Left lung (tissue), 4 donors: ENCODE measurements at regions not wholly inside any gene's neighbourhood (a gene's known extent, or its start where the extent isn't known, plus 50 kb on each side); places are given as distances from the start of the nearest gene placed in this dataset.

Source experiments
- ATAC-seq: fragments of 200-7000 bp; cut with Tn5 transposase; one replicate; pipeline ENCODE4 v1.9.1; 2020; ENCODE audit warnings: moderate library complexity
- DNase-seq, 4 donors: peaks; one replicate each; pipeline ENCODE4 v3.0.0-alpha.2; 2013 to 2020
- H3K27ac ChIP-seq, 2 donors: fragments of 200-600 bp; sonication (generic) in 1 of 2; one replicate each; pipeline versions ENCODE4 v1.5.0 to v1.8.0; 2020 to 2021
- H3K27me3 ChIP-seq, 2 donors: fragments of 200-600 bp; sonication (generic) in 1 of 2; one replicate each; pipeline versions ENCODE4 v1.5.0 to v1.8.0; 2020 to 2021
- H3K36me3 ChIP-seq, 2 donors: fragments of 200-600 bp; sonication (generic) in 1 of 2; one replicate each; pipeline versions ENCODE4 v1.5.0 to v1.8.0; 2020 to 2021
- H3K4me1 ChIP-seq, 2 donors: fragments of 200-600 bp; one replicate each; pipeline ENCODE4 v1.8.0; 2021
- H3K4me3 ChIP-seq, 2 donors: fragments of 200-600 bp; sonication (generic) in 1 of 2; one replicate each; pipeline versions ENCODE4 v1.5.0 to v1.8.0; 2020 to 2021; ENCODE audit warnings: mild to moderate bottlenecking in 1 of 2
- H3K9me3 ChIP-seq, 2 donors: fragments of 200-600 bp; sonication (generic) in 1 of 2; one replicate each; pipeline versions ENCODE4 v1.5.0 to v1.8.0; 2020 to 2021
- intact Hi-C, 2 donors: fragments of 100-400 bp; cut with DNase I; formaldehyde crosslinking; loops; one replicate each; pipeline versions ENCODE4 v1.11.2 to v1.14.2; 2022
- TF ChIP-seq, protein P1 (sequence below), 2 donors: fragments of 200-600 bp; sonication (generic) in 1 of 2; IDR thresholded peaks; one replicate each; pipeline versions ENCODE4 v1.5.0 to v1.8.0; 2021; ENCODE audit warnings: antibody characterized with exemption in 2 of 2
- donor health status: DM: no; HTN: yes; CAD: no.
- donor health status: DM: no; HTN: no; CAD: no.

DNA sequence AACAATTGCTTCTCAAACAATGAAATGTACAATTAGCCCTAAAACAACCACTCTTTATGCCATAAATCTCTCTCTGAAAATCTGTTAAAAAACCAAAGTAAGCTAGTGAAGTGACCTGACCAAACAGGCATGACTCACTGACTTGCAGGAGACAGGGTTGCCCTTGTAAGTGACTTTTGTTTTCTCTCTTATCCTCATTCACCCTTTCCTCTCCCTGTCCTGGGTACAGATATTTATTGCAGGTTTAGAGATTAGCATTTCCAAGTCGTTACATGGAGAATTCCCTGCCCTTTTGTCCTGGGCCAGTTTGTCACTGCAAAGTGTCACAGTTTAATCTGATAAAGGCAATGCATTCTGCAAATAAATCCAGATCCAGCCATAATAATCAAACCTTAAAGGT, 484.2 kb downstream of the IRX1 start:
- Histone ChIP-seq H3K27me3 (no peaks in the 10 kb centered on the region), H3K4me1 (no peaks in the 10 kb centered on the region), H3K36me3 (no peaks in the 10 kb centered on the region), H3K4me3 (no peak overlapping the region), H3K27ac (no peak overlapping the region), H3K9me3 (peaks cover 0 to 2% of the 10 kb centered on the region in 2 donors)
- no peak for DNase-seq
- intact Hi-C loops: no loop called here
- TF ChIP-seq, protein P1, sequence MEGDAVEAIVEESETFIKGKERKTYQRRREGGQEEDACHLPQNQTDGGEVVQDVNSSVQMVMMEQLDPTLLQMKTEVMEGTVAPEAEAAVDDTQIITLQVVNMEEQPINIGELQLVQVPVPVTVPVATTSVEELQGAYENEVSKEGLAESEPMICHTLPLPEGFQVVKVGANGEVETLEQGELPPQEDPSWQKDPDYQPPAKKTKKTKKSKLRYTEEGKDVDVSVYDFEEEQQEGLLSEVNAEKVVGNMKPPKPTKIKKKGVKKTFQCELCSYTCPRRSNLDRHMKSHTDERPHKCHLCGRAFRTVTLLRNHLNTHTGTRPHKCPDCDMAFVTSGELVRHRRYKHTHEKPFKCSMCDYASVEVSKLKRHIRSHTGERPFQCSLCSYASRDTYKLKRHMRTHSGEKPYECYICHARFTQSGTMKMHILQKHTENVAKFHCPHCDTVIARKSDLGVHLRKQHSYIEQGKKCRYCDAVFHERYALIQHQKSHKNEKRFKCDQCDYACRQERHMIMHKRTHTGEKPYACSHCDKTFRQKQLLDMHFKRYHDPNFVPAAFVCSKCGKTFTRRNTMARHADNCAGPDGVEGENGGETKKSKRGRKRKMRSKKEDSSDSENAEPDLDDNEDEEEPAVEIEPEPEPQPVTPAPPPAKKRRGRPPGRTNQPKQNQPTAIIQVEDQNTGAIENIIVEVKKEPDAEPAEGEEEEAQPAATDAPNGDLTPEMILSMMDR (IDR thresholded peaks at IDR 0.05): no peak
- ATAC-seq: no peak

DNA sequence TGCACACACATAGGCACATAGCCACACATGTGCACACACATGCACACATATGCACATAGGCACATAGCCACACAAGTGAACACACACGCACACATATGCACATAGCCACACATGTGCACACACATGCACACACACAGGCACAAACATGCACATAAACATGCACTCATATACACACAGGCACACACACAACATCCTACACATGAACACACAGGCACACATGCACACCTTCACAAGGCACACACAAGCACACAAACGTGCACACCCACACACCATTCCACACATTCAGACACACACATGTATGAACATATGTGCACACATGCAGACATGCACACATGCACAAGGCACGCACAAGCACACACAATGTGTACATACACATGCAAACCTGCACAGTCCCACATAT, 484.7 kb downstream of the IRX1 start:
- no peaks in the 10 kb centered on the region for H3K36me3 ChIP-seq
- DNase-seq (no peak), ATAC-seq (no peak)
- TF ChIP-seq, protein P1 (IDR thresholded peaks at IDR 0.05): no peak
- no peaks in the 10 kb centered on the region for H3K4me1 ChIP-seq
- H3K27me3 ChIP-seq: no peaks in the 10 kb centered on the region
- H3K4me3 ChIP-seq: no peak overlapping the region
- intact Hi-C loops: no loop called here
- no peak overlapping the region for H3K27ac ChIP-seq
- peaks cover 0 to 2% of the 10 kb centered on the region in 2 donors for H3K9me3 ChIP-seq

DNA sequence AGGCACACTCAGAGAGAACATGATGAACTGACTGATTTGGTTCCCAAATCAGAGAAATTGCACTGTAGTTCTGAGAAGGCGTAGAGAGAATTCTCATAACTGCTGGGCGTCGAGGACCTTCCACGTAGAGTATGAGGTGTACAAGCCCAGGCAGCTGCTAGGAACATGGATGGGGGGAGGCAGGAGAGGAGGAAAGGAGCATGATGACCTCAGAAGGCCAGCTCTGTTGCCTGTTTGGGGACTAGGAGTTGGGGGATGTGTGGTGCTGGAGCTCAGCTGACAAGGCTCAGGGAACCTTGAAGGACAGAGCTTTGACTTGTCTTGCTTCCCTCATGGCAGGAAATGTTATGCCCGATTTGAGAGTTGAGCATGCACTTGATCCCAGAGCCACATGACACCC, 485.4 kb downstream of the IRX1 start:
- Histone ChIP-seq H3K36me3 (no peaks in the 10 kb centered on the region), H3K27ac (no peak overlapping the region)
- intact Hi-C loops: no loop called here

DNA sequence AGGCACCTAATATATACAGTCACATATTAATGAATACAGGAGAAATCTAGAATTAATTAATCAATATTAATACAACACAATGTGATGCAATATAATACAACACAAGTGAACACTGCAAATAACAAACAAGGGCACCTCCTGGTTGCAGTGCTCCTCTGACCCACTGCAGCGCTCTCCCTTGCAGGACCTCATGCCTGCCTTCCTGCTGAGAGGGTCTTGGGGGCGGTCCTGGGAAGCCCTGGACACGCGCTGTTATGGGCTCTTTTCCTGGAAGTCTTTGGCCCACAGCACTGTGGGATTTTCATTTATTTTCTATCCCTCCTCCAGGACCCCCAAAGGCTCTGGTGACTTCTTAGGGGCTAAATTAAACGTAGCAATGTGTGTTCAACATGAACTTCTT, 485.8 kb downstream of the IRX1 start:
- Histone ChIP-seq H3K27me3 (no peaks in the 10 kb centered on the region), H3K27ac (no peak overlapping the region), H3K36me3 (no peaks in the 10 kb centered on the region), H3K9me3 (no peaks in the 10 kb centered on the region), H3K4me1 (no peaks in the 10 kb centered on the region), H3K4me3 (no peak overlapping the region)
- ATAC-seq: no peak
- TF ChIP-seq, protein P1 (IDR thresholded peaks at IDR 0.05): no peak
- intact Hi-C loops: no loop called here
- DNase-seq: no peak

More for the DNA sequence above, 485.4 kb downstream of the IRX1 start:
- no peaks in the 10 kb centered on the region for H3K27me3 ChIP-seq
- DNase-seq (no peak), ATAC-seq (no peak)
- TF ChIP-seq, protein P1 (IDR thresholded peaks at IDR 0.05): no peak
- H3K9me3 ChIP-seq: peaks cover 0 to 1% of the 10 kb centered on the region in 2 donors
- H3K4me1 ChIP-seq: no peaks in the 10 kb centered on the region
- no peak overlapping the region for H3K4me3 ChIP-seq

DNA sequence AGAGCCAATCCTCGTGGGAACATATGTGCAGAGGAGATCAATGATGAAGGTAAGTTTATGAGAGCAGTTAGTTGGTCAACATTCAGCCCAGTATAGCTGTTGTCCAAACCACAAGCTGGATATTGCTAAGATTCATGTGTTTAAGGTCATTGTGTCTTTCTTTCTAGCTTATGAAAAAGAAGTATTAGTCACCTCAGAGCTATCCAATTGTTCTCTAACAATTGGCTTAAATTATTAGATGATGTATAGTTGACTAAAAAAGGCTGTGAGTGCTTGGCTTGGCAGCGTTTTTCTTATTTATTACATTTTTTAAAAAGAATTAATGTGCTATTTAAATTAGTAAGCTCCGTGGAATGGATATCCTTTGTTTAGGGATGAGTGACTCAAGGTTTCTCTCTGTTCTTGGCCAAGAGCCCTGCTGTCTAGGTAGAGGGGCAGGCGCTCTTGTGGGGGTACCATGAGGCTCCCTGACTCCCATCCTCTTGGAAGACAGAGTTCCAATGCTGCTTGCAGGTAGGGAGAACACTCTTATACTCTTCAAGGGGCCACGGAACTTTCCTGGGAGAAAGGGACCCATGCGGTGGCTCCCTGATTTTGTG, 487.4 kb downstream of the IRX1 start:
- no peak overlapping the region for H3K27ac ChIP-seq
- TF ChIP-seq, protein P1 (IDR thresholded peaks at IDR 0.05): no peak
- no peak overlapping the region for H3K4me3 ChIP-seq
- no peaks in the 10 kb centered on the region for H3K27me3 ChIP-seq
- no peaks in the 10 kb centered on the region for H3K36me3 ChIP-seq
- no peaks in the 10 kb centered on the region for H3K9me3 ChIP-seq
- intact Hi-C loops: no loop called here
- ATAC-seq: no peak
- no peak for DNase-seq
- H3K4me1 ChIP-seq: no peaks in the 10 kb centered on the region
